ENCODE measurements at regions not wholly inside any gene's neighbourhood (a gene's known extent, or its start where the extent isn't known, plus 50 kb on each side); places are given as distances from the start of the nearest gene placed in this dataset.

GRCh38 chrX:25537699-25538098, 521.9 kb upstream of the ARX start:
- no peak for TF ChIP-seq CTCF (IDR thresholded peaks at IDR 0.05; ENCODE audit: low read depth, low read length)
- Histone ChIP-seq H3K27ac (ENCODE audit: low read depth, low read length) (no peak overlapping the region), H3K27me3 (ENCODE audit: control insufficient read depth, insufficient read depth, low read length) (no peaks in the 10 kb centered on the region), H3K9me3 (ENCODE audit: control insufficient read depth, insufficient read depth, low read length) (no peaks in the 10 kb centered on the region), H3K4me3 (ENCODE audit: low read depth, low read length) (no peak overlapping the region)
- CTCF ChIA-PET = interaction anchor here (1.6 kb wide), 1 partner anchor 14 kb away, joined by 4 read pairs; no protein-coding TSS in a partner anchor
- DNase-seq (ENCODE audit: low read depth, low spot score) = no peak
- POLR2A ChIA-PET = interaction anchor here (0.6 kb wide), 1 partner anchor 147 kb away, joined by 3 read pairs; no protein-coding TSS in a partner anchor

DNA sequence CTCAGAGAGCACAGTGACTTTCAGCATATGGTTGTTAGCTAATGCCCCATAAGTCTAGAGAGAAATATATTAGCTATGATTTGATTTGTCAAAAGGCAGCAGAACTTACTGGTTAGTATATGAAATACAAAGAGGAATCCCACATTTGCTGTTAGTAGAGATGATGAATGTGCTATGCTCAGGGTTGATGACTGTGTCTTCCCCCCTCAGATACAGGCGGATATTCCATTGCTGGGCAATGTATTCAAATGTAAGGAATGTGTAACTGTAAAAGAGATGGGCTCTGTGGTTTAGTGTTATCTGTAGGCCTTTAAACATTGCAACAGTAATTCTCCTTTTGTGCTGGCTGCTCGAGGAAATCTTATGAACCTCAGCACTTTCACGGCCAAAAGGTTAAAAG, 528.9 kb upstream of the ARX start:
- no peak overlapping the region for H3K27ac ChIP-seq (ENCODE audit: low read depth, low read length)
- H3K27me3 ChIP-seq (ENCODE audit: control insufficient read depth, insufficient read depth, low read length) = no peaks in the 10 kb centered on the region
- no peaks in the 10 kb centered on the region for H3K9me3 ChIP-seq (ENCODE audit: control insufficient read depth, insufficient read depth, low read length)
- no peak for DNase-seq (ENCODE audit: low read depth, low spot score)
- no peak overlapping the region for H3K4me3 ChIP-seq (ENCODE audit: low read depth, low read length)
- ChIA-PET POLR2A (no interaction called here), CTCF (no interaction called here)
- no peak for TF ChIP-seq CTCF (IDR thresholded peaks at IDR 0.05; ENCODE audit: low read depth, low read length)

- POLR2A ChIA-PET = no interaction called here
- DNase-seq (ENCODE audit: low read depth, low spot score) = no peak
- Histone ChIP-seq H3K27me3 (ENCODE audit: control insufficient read depth, insufficient read depth, low read length) (no peaks in the 10 kb centered on the region), H3K9me3 (ENCODE audit: control insufficient read depth, insufficient read depth, low read length) (no peaks in the 10 kb centered on the region), H3K4me3 (ENCODE audit: low read depth, low read length) (no peak overlapping the region), H3K27ac (ENCODE audit: low read depth, low read length) (no peak overlapping the region)
- CTCF ChIA-PET = no interaction called here
- no peak for TF ChIP-seq CTCF (IDR thresholded peaks at IDR 0.05; ENCODE audit: low read depth, low read length)
Observed at GRCh38 chrX:25548811-25549210, 533.0 kb upstream of the ARX start.

DNA sequence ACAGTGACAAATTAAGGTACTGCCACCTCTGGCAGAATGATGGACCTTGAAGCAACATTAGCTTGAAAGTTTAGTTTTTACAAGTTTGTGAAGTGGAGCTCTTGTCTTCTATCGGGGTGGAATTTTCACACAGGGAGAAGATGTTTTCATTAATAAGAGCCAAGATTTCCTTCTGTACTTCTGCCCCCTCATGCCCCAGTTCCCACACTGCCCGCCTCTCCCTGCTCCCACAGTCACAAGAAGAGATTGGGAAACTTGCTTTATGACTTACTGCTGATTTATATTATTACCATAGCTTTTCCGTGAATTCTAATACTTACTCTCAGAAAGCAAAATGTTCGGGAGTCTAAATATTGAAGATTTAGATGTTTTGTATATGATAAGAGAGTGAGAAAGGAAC, 539.8 kb upstream of the ARX start:
- no peak for TF ChIP-seq CTCF (IDR thresholded peaks at IDR 0.05; ENCODE audit: low read depth, low read length)
- ChIA-PET CTCF (no interaction called here), POLR2A (no interaction called here)
- Histone ChIP-seq H3K27me3 (ENCODE audit: control insufficient read depth, insufficient read depth, low read length) (no peaks in the 10 kb centered on the region), H3K9me3 (ENCODE audit: control insufficient read depth, insufficient read depth, low read length) (no peaks in the 10 kb centered on the region), H3K27ac (ENCODE audit: low read depth, low read length) (no peak overlapping the region), H3K4me3 (ENCODE audit: low read depth, low read length) (no peak overlapping the region)
- DNase-seq (ENCODE audit: low read depth, low spot score) = no peak

GRCh38 chrX:25558137-25558536, 542.4 kb upstream of the ARX start:
- Histone ChIP-seq H3K9me3 (ENCODE audit: control insufficient read depth, insufficient read depth, low read length) (no peaks in the 10 kb centered on the region), H3K27ac (ENCODE audit: low read depth, low read length) (no peak overlapping the region), H3K4me3 (ENCODE audit: low read depth, low read length) (no peak overlapping the region), H3K27me3 (ENCODE audit: control insufficient read depth, insufficient read depth, low read length) (no peaks in the 10 kb centered on the region)
- TF ChIP-seq CTCF (IDR thresholded peaks at IDR 0.05; ENCODE audit: low read depth, low read length) = no peak
- ChIA-PET CTCF (no interaction called here), POLR2A (no interaction called here)
- DNase-seq (ENCODE audit: low read depth, low spot score) = no peak
